ENCODE measurements at regions not wholly inside any gene's neighbourhood (a gene's known extent, or its start where the extent isn't known, plus 50 kb on each side); places are given as distances from the start of the nearest gene placed in this dataset.

DNA sequence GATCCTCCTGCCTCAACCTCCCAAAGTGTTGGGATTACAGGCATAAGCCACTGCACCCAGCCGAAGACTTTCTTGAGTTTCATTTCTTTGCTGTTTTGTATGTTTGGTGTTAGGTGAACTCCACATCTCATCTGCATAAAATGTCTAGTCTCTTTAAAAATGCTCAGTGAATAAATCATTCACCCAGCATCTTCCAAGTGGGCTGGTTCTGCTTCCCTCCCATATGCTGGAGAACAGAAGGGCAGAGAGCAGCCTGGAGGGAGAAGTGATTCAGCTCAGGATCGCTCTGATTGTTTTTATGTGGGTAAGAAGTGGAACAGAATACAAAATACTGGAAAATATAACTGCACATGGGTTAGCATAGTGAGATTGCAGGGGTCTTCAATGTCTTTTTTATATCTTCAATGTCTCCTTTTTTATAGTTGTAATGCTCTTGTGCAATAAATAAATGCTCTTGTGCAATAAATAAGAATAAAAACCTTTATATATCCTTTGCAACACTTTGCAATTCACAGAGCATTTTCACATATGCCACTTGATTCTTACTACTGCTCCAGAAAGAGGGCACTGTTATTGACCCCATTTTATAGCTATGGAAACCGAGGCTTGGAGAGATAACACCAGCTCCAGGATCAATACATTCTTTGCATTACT is 253.0 kb upstream of the NCKAP5 start:
- Histone ChIP-seq H3K4me3 (no peak overlapping the region), H3K4me1 (ENCODE audit: insufficient read depth) (no peaks in the 10 kb centered on the region; the same call in none of the 2 replicates), H3K27me3 (ENCODE audit: insufficient read depth) (no peaks in the 10 kb centered on the region), H4K20me1 (replicated peaks; ENCODE audit: insufficient read depth) (no peaks in the 10 kb centered on the region), H2AFZ (no peak overlapping the region), H3K27ac (ENCODE audit: low read depth) (no peak overlapping the region), H3K4me2 (no peak overlapping the region), H3K36me3 (ENCODE audit: insufficient read depth) (no peaks in the 10 kb centered on the region), H3K79me2 (replicated peaks; ENCODE audit: insufficient read depth) (no peaks in the 10 kb centered on the region), H3K9me2 (ENCODE audit: insufficient read depth) (no peaks in the 10 kb centered on the region), H3F3A (replicated peaks; ENCODE audit: low read depth) (no peaks in the 10 kb centered on the region)
- Mint-ChIP-seq H3K4me1 (peaks cover 14% of the 10 kb centered on the region), H3K4me3 (no peak overlapping the region), H3K27ac (no peak overlapping the region), H3K9me3 (no peaks in the 10 kb centered on the region), H3K36me3 (ENCODE audit: low read depth) (no peaks in the 10 kb centered on the region), H3K27me3 (ENCODE audit: insufficient read depth, low read depth, poor library complexity) (peaks cover under 1% of the 10 kb centered on the region)
- TF ChIP-seq NANOG (IDR thresholded peaks at IDR 0.05; ENCODE audit: borderline replicate concordance) (no peak), STAT1 (IDR thresholded peaks at IDR 0.05; ENCODE audit: unreplicated experiment) (no peak), EZH2phosphoT487 (IDR thresholded peaks at IDR 0.05; ENCODE audit: unreplicated experiment) (no peak), REST (IDR thresholded peaks at IDR 0.05; ENCODE audit: unreplicated experiment) (no peak), EZH2 (IDR thresholded peaks at IDR 0.05; ENCODE audit: low read depth, unreplicated experiment) (no peak), ZNF114 (CRISPR knock-in tag; IDR thresholded peaks at IDR 0.05) (no peak), ETS1 (IDR thresholded peaks at IDR 0.05) (no peak), CREB1 (CRISPR knock-in tag; IDR thresholded peaks at IDR 0.05; ENCODE audit: low read depth) (no peak), POLR2AphosphoS5 (IDR thresholded peaks at IDR 0.05; ENCODE audit: low read depth) (no peak), JUNB (IDR thresholded peaks at IDR 0.05; ENCODE audit: unreplicated experiment) (no peak), ZNF331 (CRISPR knock-in tag; IDR thresholded peaks at IDR 0.05; ENCODE audit: low read depth) (no peak)
- TF ChIP-seq, protein P1, sequence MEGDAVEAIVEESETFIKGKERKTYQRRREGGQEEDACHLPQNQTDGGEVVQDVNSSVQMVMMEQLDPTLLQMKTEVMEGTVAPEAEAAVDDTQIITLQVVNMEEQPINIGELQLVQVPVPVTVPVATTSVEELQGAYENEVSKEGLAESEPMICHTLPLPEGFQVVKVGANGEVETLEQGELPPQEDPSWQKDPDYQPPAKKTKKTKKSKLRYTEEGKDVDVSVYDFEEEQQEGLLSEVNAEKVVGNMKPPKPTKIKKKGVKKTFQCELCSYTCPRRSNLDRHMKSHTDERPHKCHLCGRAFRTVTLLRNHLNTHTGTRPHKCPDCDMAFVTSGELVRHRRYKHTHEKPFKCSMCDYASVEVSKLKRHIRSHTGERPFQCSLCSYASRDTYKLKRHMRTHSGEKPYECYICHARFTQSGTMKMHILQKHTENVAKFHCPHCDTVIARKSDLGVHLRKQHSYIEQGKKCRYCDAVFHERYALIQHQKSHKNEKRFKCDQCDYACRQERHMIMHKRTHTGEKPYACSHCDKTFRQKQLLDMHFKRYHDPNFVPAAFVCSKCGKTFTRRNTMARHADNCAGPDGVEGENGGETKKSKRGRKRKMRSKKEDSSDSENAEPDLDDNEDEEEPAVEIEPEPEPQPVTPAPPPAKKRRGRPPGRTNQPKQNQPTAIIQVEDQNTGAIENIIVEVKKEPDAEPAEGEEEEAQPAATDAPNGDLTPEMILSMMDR (conservative IDR thresholded peaks at IDR 0.05; ENCODE audit: low read depth in 2 of 2) = no peak
- TF ChIP-seq, protein P2, sequence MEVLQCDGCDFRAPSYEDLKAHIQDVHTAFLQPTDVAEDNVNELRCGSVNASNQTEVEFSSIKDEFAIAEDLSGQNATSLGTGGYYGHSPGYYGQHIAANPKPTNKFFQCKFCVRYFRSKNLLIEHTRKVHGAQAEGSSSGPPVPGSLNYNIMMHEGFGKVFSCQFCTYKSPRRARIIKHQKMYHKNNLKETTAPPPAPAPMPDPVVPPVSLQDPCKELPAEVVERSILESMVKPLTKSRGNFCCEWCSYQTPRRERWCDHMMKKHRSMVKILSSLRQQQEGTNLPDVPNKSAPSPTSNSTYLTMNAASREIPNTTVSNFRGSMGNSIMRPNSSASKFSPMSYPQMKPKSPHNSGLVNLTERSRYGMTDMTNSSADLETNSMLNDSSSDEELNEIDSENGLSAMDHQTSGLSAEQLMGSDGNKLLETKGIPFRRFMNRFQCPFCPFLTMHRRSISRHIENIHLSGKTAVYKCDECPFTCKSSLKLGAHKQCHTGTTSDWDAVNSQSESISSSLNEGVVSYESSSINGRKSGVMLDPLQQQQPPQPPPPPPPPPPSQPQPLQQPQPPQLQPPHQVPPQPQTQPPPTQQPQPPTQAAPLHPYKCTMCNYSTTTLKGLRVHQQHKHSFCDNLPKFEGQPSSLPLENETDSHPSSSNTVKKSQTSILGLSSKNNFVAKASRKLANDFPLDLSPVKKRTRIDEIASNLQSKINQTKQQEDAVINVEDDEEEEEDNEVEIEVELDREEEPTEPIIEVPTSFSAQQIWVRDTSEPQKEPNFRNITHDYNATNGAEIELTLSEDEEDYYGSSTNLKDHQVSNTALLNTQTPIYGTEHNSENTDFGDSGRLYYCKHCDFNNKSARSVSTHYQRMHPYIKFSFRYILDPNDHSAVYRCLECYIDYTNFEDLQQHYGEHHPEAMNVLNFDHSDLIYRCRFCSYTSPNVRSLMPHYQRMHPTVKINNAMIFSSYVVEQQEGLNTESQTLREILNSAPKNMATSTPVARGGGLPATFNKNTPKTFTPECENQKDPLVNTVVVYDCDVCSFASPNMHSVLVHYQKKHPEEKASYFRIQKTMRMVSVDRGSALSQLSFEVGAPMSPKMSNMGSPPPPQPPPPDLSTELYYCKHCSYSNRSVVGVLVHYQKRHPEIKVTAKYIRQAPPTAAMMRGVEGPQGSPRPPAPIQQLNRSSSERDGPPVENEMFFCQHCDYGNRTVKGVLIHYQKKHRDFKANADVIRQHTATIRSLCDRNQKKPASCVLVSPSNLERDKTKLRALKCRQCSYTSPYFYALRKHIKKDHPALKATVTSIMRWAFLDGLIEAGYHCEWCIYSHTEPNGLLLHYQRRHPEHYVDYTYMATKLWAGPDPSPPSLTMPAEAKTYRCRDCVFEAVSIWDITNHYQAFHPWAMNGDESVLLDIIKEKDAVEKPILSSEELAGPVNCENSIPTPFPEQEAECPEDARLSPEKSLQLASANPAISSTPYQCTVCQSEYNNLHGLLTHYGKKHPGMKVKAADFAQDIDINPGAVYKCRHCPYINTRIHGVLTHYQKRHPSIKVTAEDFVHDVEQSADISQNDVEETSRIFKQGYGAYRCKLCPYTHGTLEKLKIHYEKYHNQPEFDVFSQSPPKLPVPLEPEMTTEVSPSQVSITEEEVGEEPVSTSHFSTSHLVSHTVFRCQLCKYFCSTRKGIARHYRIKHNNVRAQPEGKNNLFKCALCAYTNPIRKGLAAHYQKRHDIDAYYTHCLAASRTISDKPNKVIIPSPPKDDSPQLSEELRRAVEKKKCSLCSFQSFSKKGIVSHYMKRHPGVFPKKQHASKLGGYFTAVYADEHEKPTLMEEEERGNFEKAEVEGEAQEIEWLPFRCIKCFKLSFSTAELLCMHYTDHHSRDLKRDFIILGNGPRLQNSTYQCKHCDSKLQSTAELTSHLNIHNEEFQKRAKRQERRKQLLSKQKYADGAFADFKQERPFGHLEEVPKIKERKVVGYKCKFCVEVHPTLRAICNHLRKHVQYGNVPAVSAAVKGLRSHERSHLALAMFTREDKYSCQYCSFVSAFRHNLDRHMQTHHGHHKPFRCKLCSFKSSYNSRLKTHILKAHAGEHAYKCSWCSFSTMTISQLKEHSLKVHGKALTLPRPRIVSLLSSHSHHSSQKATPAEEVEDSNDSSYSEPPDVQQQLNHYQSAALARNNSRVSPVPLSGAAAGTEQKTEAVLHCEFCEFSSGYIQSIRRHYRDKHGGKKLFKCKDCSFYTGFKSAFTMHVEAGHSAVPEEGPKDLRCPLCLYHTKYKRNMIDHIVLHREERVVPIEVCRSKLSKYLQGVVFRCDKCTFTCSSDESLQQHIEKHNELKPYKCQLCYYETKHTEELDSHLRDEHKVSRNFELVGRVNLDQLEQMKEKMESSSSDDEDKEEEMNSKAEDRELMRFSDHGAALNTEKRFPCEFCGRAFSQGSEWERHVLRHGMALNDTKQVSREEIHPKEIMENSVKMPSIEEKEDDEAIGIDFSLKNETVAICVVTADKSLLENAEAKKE (CRISPR knock-in tag; IDR thresholded peaks at IDR 0.05) = no peak
- ATAC-seq (no peak), DNase-seq (ENCODE audit: low spot score) (no peak)

Measured in GM23338 (cell line).